Osteocyte (in vitro differentiated cells): ENCODE measurements at regions not wholly inside any gene's neighbourhood (a gene's known extent, or its start where the extent isn't known, plus 50 kb on each side); places are given as distances from the start of the nearest gene placed in this dataset.

Experiments used
- DNase-seq: peaks from one replicate; pipeline ENCODE4 v3.0.0; 2021; ENCODE audit warnings: mixed read lengths; ENCODE audit not compliant: unreplicated experiment; ENCODE audit errors: extremely low spot score
- H3K27ac Mint-ChIP-seq: one replicate; pipeline ENCODE4 v1.8.0; 2021; ENCODE audit warnings: mild to moderate bottlenecking, mixed read lengths; ENCODE audit not compliant: unreplicated experiment
- H3K27me3 Mint-ChIP-seq: one replicate; pipeline ENCODE4 v1.8.0; 2021; ENCODE audit warnings: mixed read lengths; ENCODE audit not compliant: unreplicated experiment
- H3K36me3 Mint-ChIP-seq: one replicate; pipeline ENCODE4 v1.8.0; 2021; ENCODE audit warnings: mixed read lengths; ENCODE audit not compliant: unreplicated experiment
- H3K4me1 Mint-ChIP-seq: one replicate; pipeline ENCODE4 v1.8.0; 2021; ENCODE audit warnings: mixed read lengths; ENCODE audit not compliant: unreplicated experiment
- H3K4me3 Mint-ChIP-seq: one replicate; pipeline ENCODE4 v1.8.0; 2021; ENCODE audit warnings: mild to moderate bottlenecking, moderate library complexity, mixed read lengths; ENCODE audit not compliant: unreplicated experiment
- H3K9me3 Mint-ChIP-seq: one replicate; pipeline ENCODE4 v1.8.0; 2021; ENCODE audit warnings: mixed read lengths; ENCODE audit not compliant: unreplicated experiment
- CTCF ChIP-seq: fragments of 200-600 bp; sonication (generic); IDR thresholded peaks from 2 replicates; pipeline ENCODE4 v1.5.0; 2021; ENCODE audit warnings: antibody characterized with exemption, mild to moderate bottlenecking, moderate library complexity

DNA sequence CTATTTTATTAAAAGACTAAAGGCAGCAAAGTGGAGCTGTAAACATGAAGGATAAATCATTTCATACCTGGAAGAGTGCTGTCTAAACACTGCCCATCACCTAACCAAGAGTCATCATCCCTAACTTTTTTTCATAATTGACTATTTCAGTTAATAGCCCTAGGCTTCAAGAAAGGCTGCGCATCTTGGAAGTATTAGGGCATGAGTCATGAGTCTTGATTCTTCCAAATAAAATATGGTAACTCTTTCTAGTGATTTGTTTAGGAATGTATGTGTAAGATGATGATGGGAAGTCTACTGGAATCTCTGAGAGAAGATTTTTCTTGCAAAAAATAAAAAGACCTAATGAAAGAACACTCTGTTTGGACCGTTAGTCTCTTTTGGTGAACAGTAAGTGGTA lies 207.7 kb upstream of the AHR start:
- Mint-ChIP-seq H3K27ac (peak overlapping the region; percentile 75), H3K27me3 (no peaks in the 10 kb centered on the region), H3K4me1 (peaks cover 21% of the 10 kb centered on the region), H3K9me3 (no peaks in the 10 kb centered on the region), H3K36me3 (peaks cover 4% of the 10 kb centered on the region), H3K4me3 (no peak overlapping the region)
- TF ChIP-seq CTCF, result no peak
- DNase-seq, result no peak

DNA sequence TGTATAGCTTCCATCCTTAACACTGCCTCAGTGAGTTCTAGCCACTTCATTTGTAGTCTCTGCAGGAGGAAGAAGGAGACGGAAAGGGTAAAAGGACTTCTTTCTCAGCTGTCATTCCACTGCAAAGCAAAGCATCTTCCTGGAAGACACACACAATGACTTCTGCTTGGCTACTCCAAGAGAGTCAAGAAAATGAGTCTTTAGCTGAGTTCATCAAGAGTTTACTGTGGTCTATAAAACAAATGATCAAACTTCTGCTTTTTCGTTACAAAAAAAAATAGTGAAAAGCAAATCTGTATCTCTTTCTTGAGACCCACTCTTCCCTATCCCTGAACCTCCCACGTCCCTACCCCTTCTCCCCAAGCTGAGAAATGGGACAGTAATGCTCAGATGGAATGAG lies 205.0 kb upstream of the AHR start:
- no peak for TF ChIP-seq CTCF
- no peaks in the 10 kb centered on the region for H3K9me3 Mint-ChIP-seq
- no peak for DNase-seq
- H3K4me1 Mint-ChIP-seq, result peaks cover 20% of the 10 kb centered on the region
- no peaks in the 10 kb centered on the region for H3K27me3 Mint-ChIP-seq
- no peak overlapping the region for H3K27ac Mint-ChIP-seq
- H3K4me3 Mint-ChIP-seq, result no peak overlapping the region
- H3K36me3 Mint-ChIP-seq, result peaks cover 2% of the 10 kb centered on the region

- no peaks in the 10 kb centered on the region for H3K27me3 Mint-ChIP-seq
- no peak overlapping the region for H3K27ac Mint-ChIP-seq
- H3K4me1 Mint-ChIP-seq, result peaks cover 12% of the 10 kb centered on the region
- TF ChIP-seq CTCF, result no peak
- no peaks in the 10 kb centered on the region for H3K9me3 Mint-ChIP-seq
- no peak overlapping the region for H3K4me3 Mint-ChIP-seq
- H3K36me3 Mint-ChIP-seq, result no peaks in the 10 kb centered on the region
- no peak for DNase-seq
These were observed 203.4 kb upstream of the AHR start for GRCh38 chr7:17094963-17095574.

DNA sequence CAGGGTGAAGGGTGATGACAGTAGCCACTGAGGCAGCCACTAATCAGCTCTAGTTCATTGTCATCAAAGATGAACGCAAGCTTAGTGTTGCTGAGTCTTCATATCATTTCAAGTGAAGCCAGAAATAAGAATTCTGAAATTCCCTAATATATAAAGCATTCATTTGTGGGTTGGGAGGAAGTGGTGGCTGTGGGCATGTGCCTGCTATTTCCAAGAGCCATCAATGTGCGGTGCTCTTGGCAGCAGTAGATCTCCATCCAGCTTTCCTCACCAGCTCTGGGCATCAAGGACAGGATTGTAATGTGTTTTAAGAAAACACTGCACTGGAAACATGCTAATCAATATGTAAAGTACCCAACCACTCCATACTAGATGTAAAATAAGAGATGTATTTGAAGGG lies 202.5 kb upstream of the AHR start:
- DNase-seq, result no peak
- no peak overlapping the region for H3K4me3 Mint-ChIP-seq
- no peak overlapping the region for H3K27ac Mint-ChIP-seq
- peaks cover 8% of the 10 kb centered on the region for H3K4me1 Mint-ChIP-seq
- no peaks in the 10 kb centered on the region for H3K9me3 Mint-ChIP-seq
- TF ChIP-seq CTCF, result no peak
- H3K27me3 Mint-ChIP-seq, result no peaks in the 10 kb centered on the region
- H3K36me3 Mint-ChIP-seq, result no peaks in the 10 kb centered on the region

GRCh38 chr7:17097668-17098297 lies 200.7 kb upstream of the AHR start:
- Mint-ChIP-seq H3K27me3 (no peaks in the 10 kb centered on the region), H3K4me3 (no peak overlapping the region), H3K9me3 (no peaks in the 10 kb centered on the region), H3K27ac (no peak overlapping the region), H3K36me3 (no peaks in the 10 kb centered on the region), H3K4me1 (peaks cover 2% of the 10 kb centered on the region)
- TF ChIP-seq CTCF, result no peak
- no peak for DNase-seq
